ENCODE measurements at regions not wholly inside any gene's neighbourhood (a gene's known extent, or its start where the extent isn't known, plus 50 kb on each side); places are given as distances from the start of the nearest gene placed in this dataset.

DNA sequence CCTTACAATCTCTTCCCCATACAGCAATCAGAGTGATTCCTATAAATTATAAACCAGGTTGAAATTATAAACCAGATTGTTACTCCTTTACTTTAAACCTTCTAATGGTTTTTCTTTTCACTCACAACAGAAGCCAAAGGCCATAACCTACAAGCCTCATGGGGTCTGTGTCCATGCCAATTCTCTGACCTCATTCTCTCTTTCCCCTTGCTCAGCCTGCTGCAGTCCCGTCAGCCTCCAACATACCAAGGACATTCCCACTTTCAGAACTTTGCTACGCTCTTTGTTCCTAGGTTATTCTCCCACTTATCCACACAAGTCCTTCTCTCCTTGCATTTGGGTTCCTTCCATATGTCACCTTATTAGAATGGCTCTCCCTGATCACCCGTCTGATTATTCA lies 277.9 kb upstream of the TCF21 start:
- TF ChIP-seq RAD21 (IDR thresholded peaks at IDR 0.05) (no peak), TAF1 (conservative IDR thresholded peaks at IDR 0.05) (no peak), EGR1 (IDR thresholded peaks at IDR 0.05; ENCODE audit: low read depth in 2 of 2) (no peak), FOXA1 (IDR thresholded peaks at IDR 0.05) (no peak), SP1 (IDR thresholded peaks at IDR 0.05) (no peak), GABPA (IDR thresholded peaks at IDR 0.05 in 1 of 2, conservative IDR thresholded peaks at IDR 0.05 in 1 of 2) (no peak)
- TF ChIP-seq, protein P1, sequence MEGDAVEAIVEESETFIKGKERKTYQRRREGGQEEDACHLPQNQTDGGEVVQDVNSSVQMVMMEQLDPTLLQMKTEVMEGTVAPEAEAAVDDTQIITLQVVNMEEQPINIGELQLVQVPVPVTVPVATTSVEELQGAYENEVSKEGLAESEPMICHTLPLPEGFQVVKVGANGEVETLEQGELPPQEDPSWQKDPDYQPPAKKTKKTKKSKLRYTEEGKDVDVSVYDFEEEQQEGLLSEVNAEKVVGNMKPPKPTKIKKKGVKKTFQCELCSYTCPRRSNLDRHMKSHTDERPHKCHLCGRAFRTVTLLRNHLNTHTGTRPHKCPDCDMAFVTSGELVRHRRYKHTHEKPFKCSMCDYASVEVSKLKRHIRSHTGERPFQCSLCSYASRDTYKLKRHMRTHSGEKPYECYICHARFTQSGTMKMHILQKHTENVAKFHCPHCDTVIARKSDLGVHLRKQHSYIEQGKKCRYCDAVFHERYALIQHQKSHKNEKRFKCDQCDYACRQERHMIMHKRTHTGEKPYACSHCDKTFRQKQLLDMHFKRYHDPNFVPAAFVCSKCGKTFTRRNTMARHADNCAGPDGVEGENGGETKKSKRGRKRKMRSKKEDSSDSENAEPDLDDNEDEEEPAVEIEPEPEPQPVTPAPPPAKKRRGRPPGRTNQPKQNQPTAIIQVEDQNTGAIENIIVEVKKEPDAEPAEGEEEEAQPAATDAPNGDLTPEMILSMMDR (IDR thresholded peaks at IDR 0.05; ENCODE audit: low read depth, low read length, missing input control) = no peak
- TF ChIP-seq, protein P2, sequence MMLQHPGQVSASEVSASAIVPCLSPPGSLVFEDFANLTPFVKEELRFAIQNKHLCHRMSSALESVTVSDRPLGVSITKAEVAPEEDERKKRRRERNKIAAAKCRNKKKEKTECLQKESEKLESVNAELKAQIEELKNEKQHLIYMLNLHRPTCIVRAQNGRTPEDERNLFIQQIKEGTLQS (IDR thresholded peaks at IDR 0.05) = no peak
- TF ChIP-seq, protein P3, sequence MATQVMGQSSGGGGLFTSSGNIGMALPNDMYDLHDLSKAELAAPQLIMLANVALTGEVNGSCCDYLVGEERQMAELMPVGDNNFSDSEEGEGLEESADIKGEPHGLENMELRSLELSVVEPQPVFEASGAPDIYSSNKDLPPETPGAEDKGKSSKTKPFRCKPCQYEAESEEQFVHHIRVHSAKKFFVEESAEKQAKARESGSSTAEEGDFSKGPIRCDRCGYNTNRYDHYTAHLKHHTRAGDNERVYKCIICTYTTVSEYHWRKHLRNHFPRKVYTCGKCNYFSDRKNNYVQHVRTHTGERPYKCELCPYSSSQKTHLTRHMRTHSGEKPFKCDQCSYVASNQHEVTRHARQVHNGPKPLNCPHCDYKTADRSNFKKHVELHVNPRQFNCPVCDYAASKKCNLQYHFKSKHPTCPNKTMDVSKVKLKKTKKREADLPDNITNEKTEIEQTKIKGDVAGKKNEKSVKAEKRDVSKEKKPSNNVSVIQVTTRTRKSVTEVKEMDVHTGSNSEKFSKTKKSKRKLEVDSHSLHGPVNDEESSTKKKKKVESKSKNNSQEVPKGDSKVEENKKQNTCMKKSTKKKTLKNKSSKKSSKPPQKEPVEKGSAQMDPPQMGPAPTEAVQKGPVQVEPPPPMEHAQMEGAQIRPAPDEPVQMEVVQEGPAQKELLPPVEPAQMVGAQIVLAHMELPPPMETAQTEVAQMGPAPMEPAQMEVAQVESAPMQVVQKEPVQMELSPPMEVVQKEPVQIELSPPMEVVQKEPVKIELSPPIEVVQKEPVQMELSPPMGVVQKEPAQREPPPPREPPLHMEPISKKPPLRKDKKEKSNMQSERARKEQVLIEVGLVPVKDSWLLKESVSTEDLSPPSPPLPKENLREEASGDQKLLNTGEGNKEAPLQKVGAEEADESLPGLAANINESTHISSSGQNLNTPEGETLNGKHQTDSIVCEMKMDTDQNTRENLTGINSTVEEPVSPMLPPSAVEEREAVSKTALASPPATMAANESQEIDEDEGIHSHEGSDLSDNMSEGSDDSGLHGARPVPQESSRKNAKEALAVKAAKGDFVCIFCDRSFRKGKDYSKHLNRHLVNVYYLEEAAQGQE (IDR thresholded peaks at IDR 0.05) = no peak
- TF ChIP-seq, protein P4, sequence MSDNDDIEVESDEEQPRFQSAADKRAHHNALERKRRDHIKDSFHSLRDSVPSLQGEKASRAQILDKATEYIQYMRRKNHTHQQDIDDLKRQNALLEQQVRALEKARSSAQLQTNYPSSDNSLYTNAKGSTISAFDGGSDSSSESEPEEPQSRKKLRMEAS (IDR thresholded peaks at IDR 0.05) = no peak
- TF ChIP-seq, protein P5, sequence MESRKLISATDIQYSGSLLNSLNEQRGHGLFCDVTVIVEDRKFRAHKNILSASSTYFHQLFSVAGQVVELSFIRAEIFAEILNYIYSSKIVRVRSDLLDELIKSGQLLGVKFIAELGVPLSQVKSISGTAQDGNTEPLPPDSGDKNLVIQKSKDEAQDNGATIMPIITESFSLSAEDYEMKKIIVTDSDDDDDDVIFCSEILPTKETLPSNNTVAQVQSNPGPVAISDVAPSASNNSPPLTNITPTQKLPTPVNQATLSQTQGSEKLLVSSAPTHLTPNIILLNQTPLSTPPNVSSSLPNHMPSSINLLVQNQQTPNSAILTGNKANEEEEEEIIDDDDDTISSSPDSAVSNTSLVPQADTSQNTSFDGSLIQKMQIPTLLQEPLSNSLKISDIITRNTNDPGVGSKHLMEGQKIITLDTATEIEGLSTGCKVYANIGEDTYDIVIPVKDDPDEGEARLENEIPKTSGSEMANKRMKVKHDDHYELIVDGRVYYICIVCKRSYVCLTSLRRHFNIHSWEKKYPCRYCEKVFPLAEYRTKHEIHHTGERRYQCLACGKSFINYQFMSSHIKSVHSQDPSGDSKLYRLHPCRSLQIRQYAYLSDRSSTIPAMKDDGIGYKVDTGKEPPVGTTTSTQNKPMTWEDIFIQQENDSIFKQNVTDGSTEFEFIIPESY (IDR thresholded peaks at IDR 0.05) = no peak
